ENCODE measurements at regions not wholly inside any gene's neighbourhood (a gene's known extent, or its start where the extent isn't known, plus 50 kb on each side); places are given as distances from the start of the nearest gene placed in this dataset.

DNA sequence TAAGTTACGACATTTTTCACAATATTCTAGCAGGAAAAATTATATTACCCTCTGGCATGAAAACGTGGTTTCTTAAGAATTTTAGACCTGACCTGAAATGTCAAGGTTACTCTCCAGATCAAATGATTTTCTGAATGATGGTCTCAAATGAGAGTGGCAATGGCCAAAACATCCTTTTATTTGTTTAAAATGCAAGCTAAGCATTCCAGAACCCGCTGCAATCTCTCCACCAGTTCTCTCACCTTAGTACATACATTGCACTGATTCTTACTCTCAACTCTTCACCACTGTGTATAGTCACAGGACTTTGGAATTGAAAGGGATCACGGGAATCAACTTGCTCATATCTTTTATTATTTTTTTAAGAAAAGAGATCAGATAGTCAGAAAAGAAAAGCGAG lies 391.6 kb upstream of the LRATD1 start:
- no peak for FAIRE-seq

DNA sequence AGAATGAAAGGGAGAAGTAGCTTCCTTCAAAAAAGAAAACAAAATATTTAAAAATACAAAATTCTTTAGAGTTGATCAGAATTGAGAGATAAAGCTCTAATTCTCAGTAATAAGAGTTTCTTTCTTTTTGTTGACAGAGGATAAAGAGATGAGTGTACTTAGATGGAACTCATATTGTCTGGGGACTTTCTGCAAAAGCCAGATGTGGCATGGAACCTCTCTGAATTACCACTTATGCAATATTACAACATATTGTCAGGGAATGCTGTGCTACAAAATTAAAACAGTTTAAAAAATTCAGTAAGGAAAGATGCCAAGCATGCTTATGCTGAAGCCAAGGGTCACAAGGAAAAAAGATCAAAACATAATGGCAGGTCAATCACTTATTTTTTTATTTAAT lies 386.6 kb upstream of the LRATD1 start:
- no peak for DNase-seq (ENCODE audit: extremely low spot score, insufficient read length, low read depth)
- FAIRE-seq = no peak

More for the DNA sequence above, 391.6 kb upstream of the LRATD1 start:
- DNase-seq (ENCODE audit: extremely low spot score, insufficient read length, low read depth) = no peak

DNA sequence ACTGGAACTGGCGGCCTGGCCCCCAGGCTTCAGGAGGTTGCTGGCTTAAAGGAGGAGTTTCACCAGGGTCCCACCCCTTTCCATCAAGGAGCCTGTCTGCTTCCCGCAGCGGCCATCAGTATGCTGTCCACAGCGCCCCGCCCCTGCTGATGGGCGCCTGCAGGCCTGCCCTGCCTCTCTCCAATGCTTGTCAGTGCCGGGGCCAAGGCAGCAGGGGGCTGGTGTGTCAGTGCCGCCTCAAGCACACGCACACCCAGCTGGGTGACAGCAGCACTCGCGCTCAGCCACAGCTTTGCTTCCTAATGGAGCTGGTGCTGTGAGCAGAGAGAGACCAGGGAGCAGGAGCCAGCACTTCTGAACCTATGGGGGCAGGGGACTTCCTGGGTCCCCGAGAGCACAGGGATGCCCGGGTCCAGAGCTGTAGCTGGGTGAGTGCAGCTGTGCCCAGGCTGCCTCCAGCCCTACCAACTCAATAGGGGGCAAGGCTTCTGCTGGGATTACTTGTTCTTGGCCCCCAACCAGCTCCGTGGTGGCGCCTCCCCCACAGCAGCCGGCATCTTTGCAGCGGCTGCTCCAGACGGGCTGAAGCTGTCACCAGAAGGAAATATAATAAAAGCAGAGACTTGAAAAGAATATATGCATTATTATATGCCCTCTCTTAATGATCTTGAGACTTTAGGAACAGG lies 377.2 kb upstream of the LRATD1 start:
- no peak for FAIRE-seq
- DNase-seq (ENCODE audit: extremely low spot score, insufficient read length, low read depth) = no peak

DNA sequence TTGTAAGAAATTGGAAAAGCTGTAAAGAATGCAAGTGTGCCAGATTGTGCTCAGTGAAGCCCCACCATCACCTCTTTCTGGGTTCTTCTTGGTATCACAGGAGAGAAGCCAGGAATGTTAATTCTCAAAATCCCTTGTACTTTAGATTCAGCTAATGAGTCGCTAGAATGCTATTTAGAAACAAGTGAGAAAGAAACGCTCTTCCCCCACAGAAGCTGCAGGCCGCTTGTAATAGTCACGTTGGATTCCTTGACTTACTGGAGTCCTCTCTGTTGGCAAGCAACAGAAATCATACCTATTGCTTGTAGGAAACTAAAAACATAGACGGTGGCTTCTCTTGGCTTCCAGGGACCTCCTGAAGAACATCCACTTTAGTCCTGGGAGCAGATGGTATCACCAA lies 375.6 kb upstream of the LRATD1 start:
- FAIRE-seq = no peak
- DNase-seq (ENCODE audit: extremely low spot score, insufficient read length, low read depth) = no peak

DNA sequence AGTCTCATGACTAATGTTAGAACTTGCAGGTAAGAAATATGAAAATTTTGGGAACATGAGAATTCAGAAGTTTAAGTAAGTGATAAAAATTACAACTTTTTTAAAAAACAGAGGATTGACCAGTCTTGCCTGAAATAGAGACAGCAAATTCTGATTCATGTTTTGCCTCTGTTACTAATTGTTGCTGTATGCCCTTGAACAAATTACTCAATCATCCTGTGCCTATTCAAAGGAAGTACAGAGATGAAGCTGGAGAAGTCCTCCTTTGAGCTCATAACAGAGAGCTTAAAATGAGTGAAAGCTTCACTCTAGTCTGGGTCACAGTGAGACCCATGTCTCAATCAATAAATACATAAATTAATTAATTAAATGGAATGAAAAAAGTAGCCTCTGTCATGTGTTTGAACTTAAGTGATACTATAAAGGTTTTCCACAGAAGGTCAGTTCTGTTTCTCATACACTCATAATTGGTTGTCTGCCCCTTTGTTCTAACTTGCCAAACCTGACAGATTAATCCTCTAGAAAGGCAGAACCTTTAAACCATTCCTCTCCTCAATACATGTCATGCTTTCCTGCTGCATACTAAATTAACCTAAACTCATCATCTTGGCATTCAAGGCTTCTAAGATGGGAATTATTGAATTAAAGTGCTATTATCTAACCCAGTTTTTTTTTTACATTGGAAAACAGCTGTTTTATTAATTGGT lies 374.6 kb upstream of the LRATD1 start:
- DNase-seq (ENCODE audit: extremely low spot score, insufficient read length, low read depth) = no peak
- FAIRE-seq = no peak

DNA sequence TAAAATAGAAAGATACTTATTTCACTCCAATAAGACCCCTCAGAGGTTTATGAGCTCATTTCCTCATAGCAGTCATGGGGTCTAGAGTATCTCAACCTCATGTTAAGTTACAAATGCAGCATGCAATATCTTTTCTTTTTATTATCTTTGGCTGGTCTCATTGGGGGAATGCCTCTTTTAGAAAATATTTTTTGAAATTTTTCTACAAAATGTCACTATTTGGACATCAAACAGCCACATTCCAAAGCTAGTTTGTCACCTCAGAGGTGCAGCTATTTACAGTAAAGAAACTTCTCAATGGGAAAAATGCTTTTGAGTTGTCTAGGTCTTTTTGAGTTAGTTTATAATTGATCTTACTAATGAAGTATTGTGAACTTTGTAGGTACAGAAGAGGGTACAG lies 370.7 kb upstream of the LRATD1 start:
- DNase-seq (ENCODE audit: extremely low spot score, insufficient read length, low read depth) = no peak
- FAIRE-seq = no peak

DNA sequence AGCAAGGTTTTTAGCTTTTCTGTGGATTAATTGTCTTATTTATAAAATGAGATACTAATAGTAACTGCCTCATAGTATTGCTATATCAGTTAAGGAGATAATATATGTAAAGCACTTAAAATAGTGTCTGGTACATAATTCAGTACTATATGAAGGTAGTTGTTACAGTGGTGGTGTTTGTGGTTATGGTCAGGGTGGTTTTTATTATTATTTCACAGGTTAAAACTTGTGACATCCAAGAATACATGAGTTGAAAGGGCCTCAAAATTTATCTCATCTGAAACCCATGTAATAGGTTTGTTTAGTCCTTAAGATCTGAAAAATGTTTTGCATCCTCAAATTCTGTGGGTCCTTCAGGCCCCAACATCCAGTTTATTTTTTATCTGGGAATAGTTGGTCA lies 369.5 kb upstream of the LRATD1 start:
- no peak for DNase-seq (ENCODE audit: extremely low spot score, insufficient read length, low read depth)
- FAIRE-seq = no peak

DNA sequence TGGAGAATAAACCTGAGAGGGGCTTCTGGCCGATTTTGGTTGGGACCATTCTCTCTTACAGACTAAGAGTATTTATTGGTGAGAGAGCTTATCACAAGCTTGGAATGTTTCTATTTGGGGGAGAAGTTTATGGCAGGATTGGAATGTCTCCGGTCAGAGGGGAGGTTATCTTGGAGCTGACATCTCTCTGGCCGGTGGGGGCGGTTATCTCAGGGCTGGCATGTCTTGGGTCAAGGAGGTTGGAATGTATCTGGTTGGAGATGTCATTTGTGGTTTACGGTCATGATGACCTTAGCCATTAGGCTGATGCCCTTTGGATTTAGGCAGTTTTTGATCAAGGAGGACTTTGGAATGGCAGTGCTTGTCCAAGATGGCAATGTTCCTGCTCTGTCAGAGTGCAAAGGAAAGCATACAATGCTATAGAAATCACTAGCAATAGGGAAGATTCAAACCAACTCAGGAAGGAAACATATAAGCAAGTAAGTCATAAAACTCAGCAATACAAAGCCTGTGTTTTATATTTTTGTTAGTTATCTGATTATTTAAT lies 362.4 kb upstream of the LRATD1 start:
- FAIRE-seq (no peak), DNase-seq (ENCODE audit: extremely low spot score, insufficient read length, low read depth) (no peak)

DNA sequence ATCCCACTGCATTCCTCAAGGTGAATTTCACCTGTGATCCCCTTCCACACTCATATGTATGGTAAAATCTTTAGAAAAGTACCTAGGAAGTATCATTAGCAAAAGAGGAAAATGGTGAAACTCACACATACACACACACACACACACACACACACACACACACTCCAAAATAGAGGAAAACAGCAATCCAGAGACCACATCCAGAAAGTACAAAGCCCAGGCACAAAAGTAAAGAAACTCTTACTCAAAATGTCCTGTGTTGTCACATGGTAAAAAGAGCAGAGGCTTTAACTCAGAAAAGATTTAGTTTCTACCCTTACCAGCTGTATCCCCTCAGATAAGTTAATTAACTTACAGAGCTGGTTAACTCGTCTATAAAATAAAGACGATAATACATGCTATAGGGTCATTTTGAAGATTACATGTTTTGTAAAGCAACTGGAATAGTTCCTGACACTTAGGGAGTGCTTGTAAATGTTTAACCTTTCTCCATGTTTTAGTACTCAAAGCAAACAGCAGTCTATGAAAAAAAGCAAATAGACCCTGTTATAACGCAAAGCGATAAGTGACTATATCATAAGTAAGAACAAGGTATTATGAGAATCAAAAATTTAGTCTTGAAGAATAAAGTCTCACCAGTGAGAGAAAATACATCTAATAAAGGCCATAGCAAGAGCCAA lies 360.0 kb upstream of the LRATD1 start:
- DNase-seq (ENCODE audit: extremely low spot score, insufficient read length, low read depth) = no peak
- no peak for FAIRE-seq

DNA sequence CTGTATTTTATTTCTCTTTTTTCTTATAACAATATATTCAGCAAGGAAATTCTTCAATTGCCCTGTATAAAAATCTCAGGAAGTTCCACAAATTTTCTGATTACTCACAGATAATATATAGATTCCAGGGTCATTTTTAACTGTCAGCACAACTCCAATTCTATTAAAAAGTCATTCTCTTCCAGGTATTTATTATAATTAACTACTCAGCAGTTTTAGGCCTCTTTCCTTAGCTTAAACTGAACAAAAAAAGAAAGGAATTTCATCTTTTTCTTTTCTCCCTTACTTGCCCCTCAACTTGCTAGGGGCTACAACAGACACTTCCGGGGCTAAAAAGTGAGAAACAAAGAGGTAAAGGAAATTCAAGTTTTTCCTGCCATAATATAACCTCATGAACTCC lies 358.9 kb upstream of the LRATD1 start:
- no peak for FAIRE-seq
- DNase-seq (ENCODE audit: extremely low spot score, insufficient read length, low read depth) = no peak

DNA sequence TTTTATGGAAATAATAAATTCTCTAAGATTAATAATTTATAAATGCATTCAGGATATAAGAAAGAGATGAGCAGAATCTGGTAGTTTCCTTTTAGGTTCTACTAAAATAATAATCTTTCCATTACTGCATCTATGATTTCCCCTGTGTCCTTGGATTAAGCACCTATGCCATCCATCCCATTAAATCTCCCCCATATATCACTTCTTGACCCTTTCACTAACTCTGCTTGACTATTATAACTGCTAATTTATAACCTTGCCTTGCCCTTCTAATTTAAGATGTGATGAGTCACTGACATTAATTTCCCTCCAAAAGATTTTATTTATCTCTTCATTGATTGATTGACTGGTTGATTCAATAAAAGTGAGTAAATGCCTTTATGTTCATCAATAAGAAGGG lies 348.3 kb upstream of the LRATD1 start:
- FAIRE-seq (no peak), DNase-seq (ENCODE audit: extremely low spot score, insufficient read length, low read depth) (no peak)

DNA sequence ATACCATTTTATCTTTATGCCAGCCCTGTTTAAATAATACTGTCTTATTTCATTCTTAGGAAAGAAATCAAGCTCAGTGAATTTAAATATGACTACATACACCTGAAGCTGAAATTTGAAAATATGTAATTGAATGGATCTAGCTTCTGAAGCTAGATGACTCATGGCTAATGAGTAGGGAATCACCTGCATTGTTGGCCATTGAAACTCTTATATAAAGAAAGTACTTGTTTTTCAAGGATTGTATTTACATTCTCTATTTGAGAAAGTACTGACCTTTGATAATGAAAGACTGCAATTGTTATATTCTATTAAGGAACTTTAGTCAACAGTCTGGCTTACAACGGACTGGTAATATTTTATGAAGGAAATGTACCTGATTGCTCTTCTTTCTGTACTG lies 346.7 kb upstream of the LRATD1 start:
- DNase-seq (ENCODE audit: extremely low spot score, insufficient read length, low read depth) (no peak), FAIRE-seq (no peak)

DNA sequence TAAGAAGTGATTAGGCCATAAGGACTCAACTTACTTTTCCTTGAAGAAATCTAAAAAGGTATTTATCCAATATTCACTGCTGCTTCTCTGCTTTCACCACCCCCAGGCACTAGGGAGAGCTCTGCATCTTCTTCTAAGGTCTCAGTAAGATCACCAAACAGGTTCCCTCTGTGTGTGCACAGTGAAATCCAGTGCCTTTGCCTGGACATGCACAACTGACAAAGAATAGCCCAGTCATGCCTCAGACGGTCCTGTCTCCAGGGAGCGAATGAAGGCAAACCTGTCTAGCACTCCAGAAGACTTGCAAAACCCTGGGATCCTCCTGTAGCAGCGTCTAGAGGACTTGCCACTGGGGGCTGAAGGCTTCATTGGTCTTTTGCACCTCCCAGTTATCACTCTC lies 344.5 kb upstream of the LRATD1 start:
- DNase-seq (ENCODE audit: extremely low spot score, insufficient read length, low read depth) = no peak
- FAIRE-seq = no peak

DNA sequence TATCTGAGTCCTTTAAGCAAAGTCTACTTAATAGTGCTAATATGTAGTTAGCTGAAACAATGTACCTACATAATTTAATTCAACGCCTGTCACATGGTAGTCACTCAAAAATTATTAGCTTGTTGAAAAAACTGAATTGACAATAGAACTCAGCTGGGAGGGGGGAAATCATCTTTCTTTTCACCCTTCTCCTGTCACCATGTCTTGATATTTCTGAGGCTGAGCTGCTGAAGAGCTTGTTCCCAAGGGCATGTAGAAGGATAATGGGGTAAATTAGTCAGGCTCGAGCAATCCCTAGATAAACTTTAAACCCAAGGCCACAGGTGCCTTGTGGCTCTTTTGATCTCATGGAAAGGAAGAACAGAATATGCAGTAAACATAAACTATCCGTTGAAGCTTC lies 339.6 kb upstream of the LRATD1 start:
- no peak for DNase-seq (ENCODE audit: extremely low spot score, insufficient read length, low read depth)
- FAIRE-seq = no peak

DNA sequence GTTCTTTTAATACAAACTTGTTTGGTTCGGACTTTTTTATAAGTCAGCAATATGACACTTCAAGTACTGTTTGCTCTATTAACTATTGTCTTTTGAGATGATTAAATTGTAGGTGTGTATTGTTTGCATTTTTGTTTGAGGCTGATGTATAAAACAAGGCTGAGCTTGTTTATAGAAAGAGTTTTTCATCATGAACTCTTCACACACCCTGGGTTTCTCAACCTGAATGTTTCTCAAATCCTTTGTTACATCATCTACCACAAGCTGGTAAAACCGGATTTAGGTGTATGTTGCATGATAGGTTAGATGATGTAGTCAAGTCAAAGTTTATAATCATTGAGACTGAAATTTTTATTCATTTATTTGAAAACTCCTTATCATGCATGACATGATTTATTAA lies 335.2 kb upstream of the LRATD1 start:
- DNase-seq (ENCODE audit: extremely low spot score, insufficient read length, low read depth) (no peak), FAIRE-seq (no peak)

DNA sequence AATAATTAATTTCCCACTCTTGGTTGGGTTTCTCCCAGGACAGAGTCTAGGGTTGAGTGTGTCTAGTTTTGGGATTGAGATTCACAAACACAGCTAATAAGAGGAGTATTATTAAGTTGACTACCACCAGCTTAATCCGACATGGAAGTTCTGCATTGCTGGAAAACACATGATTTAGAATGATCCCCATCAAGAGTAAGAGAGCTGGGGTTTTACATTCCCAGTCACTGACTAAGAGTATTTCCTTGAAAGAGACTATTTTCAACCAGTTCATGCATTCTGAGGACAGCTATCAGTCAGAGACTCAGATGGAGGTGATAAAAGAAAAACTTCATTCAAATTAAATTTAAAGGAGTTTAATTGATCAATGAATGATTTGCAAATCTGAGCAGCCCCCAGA lies 334.6 kb upstream of the LRATD1 start:
- DNase-seq (ENCODE audit: extremely low spot score, insufficient read length, low read depth) (no peak), FAIRE-seq (no peak)

DNA sequence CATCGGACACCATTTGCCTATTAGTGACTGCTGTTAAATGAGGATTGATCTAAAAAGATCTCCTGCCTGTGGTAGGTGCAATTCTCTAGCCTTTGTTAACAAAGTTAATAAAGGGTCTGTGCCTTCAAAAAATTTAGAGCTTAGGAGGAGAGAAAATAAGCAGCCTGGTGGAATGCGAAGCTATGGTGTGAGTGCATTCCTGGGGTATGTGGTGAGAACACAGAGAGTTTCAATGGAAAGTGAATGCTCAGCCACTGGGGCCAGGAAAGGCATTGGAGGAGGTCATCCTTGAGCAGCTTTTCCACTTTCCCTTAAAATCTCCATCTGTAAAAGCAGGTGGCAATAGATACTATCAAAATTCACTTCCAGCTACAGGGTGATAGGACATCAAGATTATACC lies 331.2 kb upstream of the LRATD1 start:
- no peak for FAIRE-seq
- no peak for DNase-seq (ENCODE audit: extremely low spot score, insufficient read length, low read depth)

DNA sequence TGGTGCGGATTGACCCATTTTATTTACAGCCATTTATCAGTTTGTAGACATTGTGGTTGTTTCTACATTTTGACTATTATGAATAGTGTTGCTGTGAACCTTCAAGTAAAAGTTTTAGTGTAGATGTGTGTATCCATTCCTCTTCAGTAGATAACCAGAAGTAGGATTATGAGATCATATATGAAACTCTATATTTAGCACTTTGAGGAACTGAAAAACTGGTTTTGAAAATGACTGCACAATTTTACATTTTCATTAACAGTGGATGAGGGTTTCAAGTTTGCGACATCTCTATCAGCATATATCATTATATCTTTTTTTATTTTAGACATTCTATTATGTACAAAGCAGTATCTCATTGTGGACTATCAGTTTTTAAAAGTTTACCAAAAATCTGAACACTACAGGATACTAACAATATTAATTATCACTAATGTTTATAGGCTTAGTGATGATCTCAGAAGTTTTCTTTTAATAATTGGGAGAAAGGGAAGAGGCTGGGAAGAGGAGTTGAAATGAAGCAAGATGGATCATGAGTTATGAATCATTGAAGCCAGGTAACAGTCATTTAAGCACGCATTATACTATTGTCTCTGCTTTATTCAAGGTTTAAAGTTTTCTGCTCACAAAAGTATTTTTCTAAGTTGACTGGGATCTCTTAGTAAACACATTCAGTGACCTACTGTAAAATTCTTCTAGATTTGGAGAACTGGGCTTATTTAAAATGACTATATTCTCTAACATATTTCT lies 329.0 kb upstream of the LRATD1 start:
- DNase-seq (ENCODE audit: extremely low spot score, insufficient read length, low read depth) (no peak), FAIRE-seq (peak; percentile 80)

DNA sequence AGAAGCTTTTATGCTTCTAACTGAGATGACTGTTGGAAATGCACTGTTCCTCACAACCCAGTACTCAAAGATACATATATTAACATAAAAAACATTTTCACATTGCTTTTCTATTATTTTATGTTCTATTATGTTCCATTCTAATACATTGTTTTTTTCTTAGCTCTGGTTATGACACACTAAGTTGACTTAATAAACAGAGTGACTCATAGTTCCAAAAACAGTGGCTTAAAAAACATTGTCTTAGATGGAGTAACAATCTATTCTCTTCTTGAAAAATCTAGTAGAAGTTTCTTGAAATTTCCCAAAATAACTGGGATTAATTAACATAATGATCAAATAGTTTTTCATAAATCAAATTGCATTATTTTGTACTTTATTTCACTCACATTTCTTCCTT lies 328.2 kb upstream of the LRATD1 start:
- DNase-seq (ENCODE audit: extremely low spot score, insufficient read length, low read depth) (no peak), FAIRE-seq (no peak)

DNA sequence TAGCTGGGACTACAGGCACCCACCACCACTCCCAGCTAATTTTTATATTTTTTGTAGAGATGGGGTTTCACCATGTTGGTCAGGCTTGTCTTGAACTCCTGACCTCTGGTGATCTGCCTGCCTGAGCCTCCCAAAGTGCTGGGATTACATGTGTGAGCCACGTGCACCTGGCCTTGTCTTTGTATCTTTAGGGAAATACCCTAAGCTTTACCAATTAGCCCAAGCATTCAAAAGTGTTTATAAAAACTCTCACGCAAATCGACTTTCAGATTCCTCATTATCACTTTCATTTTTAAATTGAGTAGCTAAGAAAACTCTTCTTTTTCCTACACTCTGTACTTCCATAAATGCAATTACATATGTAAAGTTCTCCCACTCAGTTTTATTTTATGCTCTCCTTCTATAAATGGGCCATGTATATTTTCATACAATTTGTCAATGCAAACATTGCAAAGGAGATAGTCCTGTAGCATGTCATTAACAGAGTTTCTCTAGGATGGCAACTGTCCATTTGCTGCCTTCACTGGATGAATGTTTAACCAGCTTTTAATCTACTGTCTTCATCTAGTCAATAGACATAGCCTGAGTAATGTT lies 326.2 kb upstream of the LRATD1 start:
- DNase-seq (ENCODE audit: extremely low spot score, insufficient read length, low read depth) = no peak
- peak; percentile 26 for FAIRE-seq

Data from GM18507 (cell line).